ENCODE measurements at regions not wholly inside any gene's neighbourhood (a gene's known extent, or its start where the extent isn't known, plus 50 kb on each side); places are given as distances from the start of the nearest gene placed in this dataset.

DNA sequence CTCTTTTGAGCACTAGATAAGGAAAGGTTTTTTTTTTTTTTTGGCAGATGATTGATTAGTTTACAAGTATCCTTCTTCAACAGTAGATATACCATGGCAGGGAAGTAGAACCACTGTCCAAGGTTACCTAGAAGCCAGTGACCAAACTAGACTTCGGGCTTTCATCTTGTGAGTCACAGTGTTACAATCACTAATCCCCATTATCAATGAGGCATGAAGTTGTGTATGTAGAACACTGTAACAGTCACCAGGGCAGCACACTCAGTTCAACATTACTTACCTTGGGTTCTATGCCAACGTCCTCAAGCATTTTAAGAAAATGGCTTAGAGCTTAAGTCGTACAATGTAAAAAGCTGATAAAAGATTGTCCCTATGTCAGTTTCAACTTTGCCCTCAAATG lies 430.9 kb downstream of the ETS1 start:
- TF ChIP-seq, protein P1, sequence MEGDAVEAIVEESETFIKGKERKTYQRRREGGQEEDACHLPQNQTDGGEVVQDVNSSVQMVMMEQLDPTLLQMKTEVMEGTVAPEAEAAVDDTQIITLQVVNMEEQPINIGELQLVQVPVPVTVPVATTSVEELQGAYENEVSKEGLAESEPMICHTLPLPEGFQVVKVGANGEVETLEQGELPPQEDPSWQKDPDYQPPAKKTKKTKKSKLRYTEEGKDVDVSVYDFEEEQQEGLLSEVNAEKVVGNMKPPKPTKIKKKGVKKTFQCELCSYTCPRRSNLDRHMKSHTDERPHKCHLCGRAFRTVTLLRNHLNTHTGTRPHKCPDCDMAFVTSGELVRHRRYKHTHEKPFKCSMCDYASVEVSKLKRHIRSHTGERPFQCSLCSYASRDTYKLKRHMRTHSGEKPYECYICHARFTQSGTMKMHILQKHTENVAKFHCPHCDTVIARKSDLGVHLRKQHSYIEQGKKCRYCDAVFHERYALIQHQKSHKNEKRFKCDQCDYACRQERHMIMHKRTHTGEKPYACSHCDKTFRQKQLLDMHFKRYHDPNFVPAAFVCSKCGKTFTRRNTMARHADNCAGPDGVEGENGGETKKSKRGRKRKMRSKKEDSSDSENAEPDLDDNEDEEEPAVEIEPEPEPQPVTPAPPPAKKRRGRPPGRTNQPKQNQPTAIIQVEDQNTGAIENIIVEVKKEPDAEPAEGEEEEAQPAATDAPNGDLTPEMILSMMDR (IDR thresholded peaks at IDR 0.05 in 2 of 3, conservative IDR thresholded peaks at IDR 0.05 in 1 of 3; ENCODE audit: control insufficient read depth in 2 of 3, extremely low read depth in 1 of 3, insufficient read depth in 1 of 3, low read depth in 3 of 3, low read length in 3 of 3) = no peak
- TF ChIP-seq TARDBP (IDR thresholded peaks at IDR 0.05; ENCODE audit: borderline replicate concordance) (no peak), ZNF24 (IDR thresholded peaks at IDR 0.05) (no peak), CEBPB (IDR thresholded peaks at IDR 0.05; ENCODE audit: borderline replicate concordance in 1 of 2, low read depth in 2 of 2, low read length in 2 of 2) (no peak)
- TF ChIP-seq, protein P2, sequence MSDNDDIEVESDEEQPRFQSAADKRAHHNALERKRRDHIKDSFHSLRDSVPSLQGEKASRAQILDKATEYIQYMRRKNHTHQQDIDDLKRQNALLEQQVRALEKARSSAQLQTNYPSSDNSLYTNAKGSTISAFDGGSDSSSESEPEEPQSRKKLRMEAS (IDR thresholded peaks at IDR 0.05; ENCODE audit: low read depth, low read length) = no peak

Measured in GM12878 (cell line).